AG09319 (cell line): ENCODE measurements at regions not wholly inside any gene's neighbourhood (a gene's known extent, or its start where the extent isn't known, plus 50 kb on each side); places are given as distances from the start of the nearest gene placed in this dataset.

Source experiments
- DNase-seq: peaks from one replicate; pipeline ENCODE4 v3.0.0-alpha.2; 2010; ENCODE audit warnings: low read depth; ENCODE audit errors: extremely low read depth
- TF ChIP-seq, protein P1 (sequence below): IDR thresholded peaks from 2 replicates; pipeline ENCODE4 v1.5.1; 2011; ENCODE audit warnings: low read depth, mild to moderate bottlenecking, inconsistent platforms, low read length, moderate library complexity

DNA sequence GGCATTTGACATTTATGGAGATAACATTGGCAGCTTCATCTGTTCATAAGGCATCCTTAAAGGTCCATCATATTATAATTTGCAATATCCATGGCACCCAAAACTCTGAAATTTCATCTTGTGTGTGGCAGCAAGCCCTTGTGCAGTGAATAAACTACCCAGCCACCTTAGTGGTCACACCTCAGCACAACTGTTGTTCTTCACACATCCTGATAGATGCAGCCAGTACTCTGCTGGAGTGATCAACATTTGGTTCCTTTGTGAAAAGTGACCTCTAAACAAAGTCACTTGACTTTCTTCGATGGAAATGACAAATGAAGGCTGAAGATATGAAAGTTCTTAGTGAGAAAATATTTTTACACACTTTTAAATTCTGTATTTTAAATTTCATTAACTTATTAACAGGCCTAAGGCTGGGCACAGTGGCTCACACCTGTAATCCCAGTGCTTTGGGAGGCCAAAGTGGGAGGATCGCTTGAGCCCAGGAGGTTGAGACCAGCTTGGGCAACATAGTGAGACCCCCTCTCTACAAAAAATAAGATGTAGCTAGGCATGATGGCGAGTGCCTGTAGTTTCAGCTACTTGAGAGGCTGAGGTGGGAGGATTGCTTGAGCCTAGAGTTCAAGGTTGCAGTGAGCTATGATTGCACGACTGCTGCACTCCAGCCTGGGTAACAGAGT, 161.4 kb downstream of the SPRY1 start:
- DNase-seq = no peak
- TF ChIP-seq, protein P1, sequence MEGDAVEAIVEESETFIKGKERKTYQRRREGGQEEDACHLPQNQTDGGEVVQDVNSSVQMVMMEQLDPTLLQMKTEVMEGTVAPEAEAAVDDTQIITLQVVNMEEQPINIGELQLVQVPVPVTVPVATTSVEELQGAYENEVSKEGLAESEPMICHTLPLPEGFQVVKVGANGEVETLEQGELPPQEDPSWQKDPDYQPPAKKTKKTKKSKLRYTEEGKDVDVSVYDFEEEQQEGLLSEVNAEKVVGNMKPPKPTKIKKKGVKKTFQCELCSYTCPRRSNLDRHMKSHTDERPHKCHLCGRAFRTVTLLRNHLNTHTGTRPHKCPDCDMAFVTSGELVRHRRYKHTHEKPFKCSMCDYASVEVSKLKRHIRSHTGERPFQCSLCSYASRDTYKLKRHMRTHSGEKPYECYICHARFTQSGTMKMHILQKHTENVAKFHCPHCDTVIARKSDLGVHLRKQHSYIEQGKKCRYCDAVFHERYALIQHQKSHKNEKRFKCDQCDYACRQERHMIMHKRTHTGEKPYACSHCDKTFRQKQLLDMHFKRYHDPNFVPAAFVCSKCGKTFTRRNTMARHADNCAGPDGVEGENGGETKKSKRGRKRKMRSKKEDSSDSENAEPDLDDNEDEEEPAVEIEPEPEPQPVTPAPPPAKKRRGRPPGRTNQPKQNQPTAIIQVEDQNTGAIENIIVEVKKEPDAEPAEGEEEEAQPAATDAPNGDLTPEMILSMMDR = no peak

DNA sequence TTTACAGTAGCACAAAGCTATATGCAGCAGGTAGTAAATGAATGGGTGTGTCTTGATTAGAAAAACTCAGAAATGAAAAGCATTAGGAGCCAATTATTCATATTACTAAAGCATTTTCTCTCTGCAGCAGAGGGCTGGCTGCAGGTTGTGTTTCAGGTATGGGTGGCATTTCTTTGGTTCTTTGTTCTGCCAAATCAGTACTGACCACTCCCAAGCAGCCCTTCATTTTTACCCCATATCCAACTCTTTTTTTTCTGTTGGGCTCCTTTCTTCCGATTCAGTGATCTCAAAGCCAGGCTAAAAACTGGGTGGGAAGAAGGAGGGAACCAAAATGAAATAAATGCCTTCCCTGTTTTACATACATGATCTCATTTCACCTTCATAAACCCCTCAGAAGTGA, 162.3 kb downstream of the SPRY1 start:
- no peak for DNase-seq
- TF ChIP-seq, protein P1 = no peak

- DNase-seq = no peak
Measured at GRCh38 chr4:123559955-123560871, 163.6 kb downstream of the SPRY1 start.

DNA sequence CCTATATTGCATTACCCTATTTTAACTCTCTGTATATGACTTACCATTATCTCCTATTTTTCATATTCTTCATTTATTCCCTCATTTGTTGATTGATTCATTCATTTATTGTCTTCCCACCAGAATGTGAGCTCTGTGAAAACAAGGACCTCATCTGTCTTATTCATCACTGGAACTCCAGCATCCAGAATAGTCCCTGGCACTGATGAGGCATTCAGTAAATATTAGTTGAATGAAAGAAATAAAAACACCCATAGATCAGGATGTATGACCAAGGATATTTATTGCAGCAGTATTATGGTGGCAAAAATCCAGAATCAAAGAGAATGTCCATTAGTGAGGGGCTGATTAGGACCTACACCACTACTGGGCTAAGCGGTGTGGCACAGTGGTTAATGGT, 164.9 kb downstream of the SPRY1 start:
- no peak for DNase-seq
- TF ChIP-seq, protein P1 = no peak

More at GRCh38 chr4:123559955-123560871, 163.6 kb downstream of the SPRY1 start:
- TF ChIP-seq, protein P1 = no peak

DNA sequence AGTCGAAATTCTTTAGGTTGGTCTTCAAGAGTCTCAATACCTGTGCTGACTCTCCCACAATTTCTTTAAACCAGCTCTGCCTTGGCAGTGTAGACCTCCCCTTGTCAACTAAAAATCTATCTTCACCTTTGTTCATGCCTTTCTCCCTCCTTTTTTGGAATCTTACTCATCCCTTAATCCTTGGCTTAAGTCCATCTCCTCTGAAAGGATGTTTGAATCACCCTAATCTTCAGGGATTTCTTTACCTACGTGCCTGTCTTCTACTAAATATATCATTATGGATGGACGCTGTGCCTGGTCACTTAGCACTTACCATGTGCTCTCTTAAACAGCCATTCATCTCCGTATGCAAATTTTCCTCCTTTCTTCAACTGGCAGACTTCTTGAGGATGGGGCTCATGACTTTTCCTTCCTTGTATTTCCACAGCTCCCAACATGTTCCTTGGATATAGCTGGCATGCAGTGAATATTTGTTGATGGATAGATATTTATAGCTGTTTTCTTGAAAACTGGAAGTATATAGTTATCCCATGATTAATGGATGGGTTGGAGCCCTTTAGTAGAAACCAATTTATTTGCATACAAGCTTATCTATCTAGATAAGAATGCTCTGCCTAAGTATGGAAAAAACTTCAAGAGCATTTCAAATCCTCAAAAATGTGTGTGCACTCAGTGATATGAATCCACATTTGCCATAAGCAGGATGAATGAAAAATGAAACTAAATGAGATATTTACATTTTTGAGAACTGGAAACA, 166.6 kb downstream of the SPRY1 start:
- TF ChIP-seq, protein P1 = no peak
- no peak for DNase-seq

DNA sequence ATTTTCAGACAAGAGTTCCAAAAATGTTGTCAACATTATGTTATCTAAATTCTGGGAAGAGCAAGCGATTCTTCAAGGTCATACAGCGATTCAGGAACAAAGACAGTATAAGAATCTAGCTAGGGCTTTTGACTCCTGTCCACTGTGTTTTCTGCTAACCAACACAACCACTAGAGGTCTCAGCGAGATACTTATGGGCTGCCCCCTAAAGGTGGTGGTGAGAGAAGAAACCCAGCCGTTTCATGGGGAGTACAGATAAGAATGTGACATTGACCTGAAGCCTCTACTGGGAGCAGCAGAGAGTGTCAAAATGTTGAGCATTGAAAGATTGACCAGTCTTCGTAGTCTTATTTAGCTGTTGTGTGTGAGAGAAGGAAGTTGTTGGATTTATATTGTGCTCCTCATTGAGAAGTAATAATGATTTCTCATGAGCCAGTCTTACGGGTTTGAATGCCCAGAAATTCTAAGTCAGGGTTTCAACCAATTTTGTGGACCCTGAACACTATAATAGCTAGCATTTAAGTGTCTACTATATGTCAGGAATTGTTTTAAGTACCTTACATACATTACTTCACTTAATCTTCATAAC, 168.3 kb downstream of the SPRY1 start:
- DNase-seq = no peak
- TF ChIP-seq, protein P1 = peak; percentile 90
